Uterus (tissue), 2 donors: ENCODE measurements at regions not wholly inside any gene's neighbourhood (a gene's known extent, or its start where the extent isn't known, plus 50 kb on each side); places are given as distances from the start of the nearest gene placed in this dataset.

Experiments
- POLR2A ChIP-seq, 2 donors: fragments of 450-650 bp; IDR thresholded peaks; one replicate each; pipeline ENCODE4 v1.6.1; 2016; ENCODE audit warnings: antibody characterized with exemption in 2 of 2, mild to moderate bottlenecking in 1 of 2, moderate library complexity in 1 of 2
- TF ChIP-seq, protein P1 (sequence below), 4 experiments: fragments of 200-600 bp in 2 of 4; fragments of 450-650 bp in 2 of 4; sonication (generic) in 2 of 4; IDR thresholded peaks; one replicate each; pipeline ENCODE4 v1.5.1; 2016 to 2019; ENCODE audit warnings: antibody characterized with exemption in 4 of 4, mild to moderate bottlenecking in 2 of 4, moderate library complexity in 1 of 4

DNA sequence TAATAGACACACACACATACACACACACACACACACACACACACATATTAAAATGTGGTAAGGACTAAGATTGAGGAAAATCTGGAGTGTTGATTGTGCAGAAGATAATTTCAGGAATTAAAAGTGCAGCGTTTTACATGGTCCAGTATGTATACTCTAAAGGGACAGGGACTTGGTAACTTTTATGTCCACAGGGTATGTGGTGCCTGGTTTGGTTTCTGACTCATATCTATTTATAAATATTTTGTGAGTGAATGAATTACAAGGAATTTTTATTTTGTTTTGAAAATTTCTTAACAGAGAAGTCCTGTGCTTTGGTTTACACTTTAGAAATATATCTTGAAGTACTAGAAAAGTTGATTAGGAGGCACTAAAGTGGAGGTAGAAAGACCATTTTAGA lies 287.7 kb upstream of the NXPH2 start:
- TF ChIP-seq, protein P1, sequence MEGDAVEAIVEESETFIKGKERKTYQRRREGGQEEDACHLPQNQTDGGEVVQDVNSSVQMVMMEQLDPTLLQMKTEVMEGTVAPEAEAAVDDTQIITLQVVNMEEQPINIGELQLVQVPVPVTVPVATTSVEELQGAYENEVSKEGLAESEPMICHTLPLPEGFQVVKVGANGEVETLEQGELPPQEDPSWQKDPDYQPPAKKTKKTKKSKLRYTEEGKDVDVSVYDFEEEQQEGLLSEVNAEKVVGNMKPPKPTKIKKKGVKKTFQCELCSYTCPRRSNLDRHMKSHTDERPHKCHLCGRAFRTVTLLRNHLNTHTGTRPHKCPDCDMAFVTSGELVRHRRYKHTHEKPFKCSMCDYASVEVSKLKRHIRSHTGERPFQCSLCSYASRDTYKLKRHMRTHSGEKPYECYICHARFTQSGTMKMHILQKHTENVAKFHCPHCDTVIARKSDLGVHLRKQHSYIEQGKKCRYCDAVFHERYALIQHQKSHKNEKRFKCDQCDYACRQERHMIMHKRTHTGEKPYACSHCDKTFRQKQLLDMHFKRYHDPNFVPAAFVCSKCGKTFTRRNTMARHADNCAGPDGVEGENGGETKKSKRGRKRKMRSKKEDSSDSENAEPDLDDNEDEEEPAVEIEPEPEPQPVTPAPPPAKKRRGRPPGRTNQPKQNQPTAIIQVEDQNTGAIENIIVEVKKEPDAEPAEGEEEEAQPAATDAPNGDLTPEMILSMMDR (IDR thresholded peaks at IDR 0.05): no peak
- TF ChIP-seq POLR2A (IDR thresholded peaks at IDR 0.05): no peak
